Natural killer cell (primary cell): ENCODE measurements at regions not wholly inside any gene's neighbourhood (a gene's known extent, or its start where the extent isn't known, plus 50 kb on each side); places are given as distances from the start of the nearest gene placed in this dataset.

Source experiments
- ATAC-seq, 3 donors: fragments of 150-1000 bp in 2 of 3; fragments of 200-7000 bp in 1 of 3; cut with Tn5 transposase; 1 replicate in 1 of 3; 2 replicates in 2 of 3; pipeline ENCODE4 v1.10.0; 2021; ENCODE audit warnings: mild to moderate bottlenecking in 2 of 3, moderate library complexity in 2 of 3
- DNase-seq, 2 donors: peaks; one replicate each; pipeline versions ENCODE4 v3.0.0 to v3.0.0-alpha.2; 2013 to 2021; ENCODE audit warnings: mixed read lengths in 1 of 2
- H3K27ac ChIP-seq: one replicate; pipeline ENCODE4 v1.5.1; 2013; ENCODE audit warnings: mild to moderate bottlenecking, low read length
- H3K27me3 ChIP-seq: one replicate; pipeline ENCODE4 v1.6.1; 2013; ENCODE audit warnings: low read length; ENCODE audit not compliant: control insufficient read depth, insufficient read depth
- H3K36me3 ChIP-seq: one replicate; pipeline ENCODE4 v1.6.1; 2013; ENCODE audit warnings: low read length; ENCODE audit not compliant: control insufficient read depth, insufficient read depth
- H3K4me1 ChIP-seq: one replicate; pipeline ENCODE4 v1.6.1; 2013; ENCODE audit warnings: low read length; ENCODE audit not compliant: control insufficient read depth, insufficient read depth
- H3K4me3 ChIP-seq: one replicate; pipeline ENCODE4 v1.5.1; 2013; ENCODE audit warnings: low read length
- H3K9me3 ChIP-seq: one replicate; pipeline ENCODE4 v1.6.1; 2013; ENCODE audit warnings: low read length; ENCODE audit not compliant: control insufficient read depth, insufficient read depth
- H3K27ac Mint-ChIP-seq, 2 donors: one replicate each; pipeline ENCODE4 v1.8.0; 2022; ENCODE audit warnings: mild to moderate bottlenecking in 2 of 2, mixed read lengths in 2 of 2, moderate library complexity in 1 of 2
- H3K27me3 Mint-ChIP-seq, 2 donors: one replicate each; pipeline ENCODE4 v1.8.0; 2022; ENCODE audit warnings: low read depth in 2 of 2, mixed read lengths in 2 of 2
- H3K36me3 Mint-ChIP-seq: one replicate; pipeline ENCODE4 v1.8.0; 2022; ENCODE audit warnings: mixed read lengths
- H3K4me1 Mint-ChIP-seq, 2 donors: one replicate each; pipeline ENCODE4 v1.8.0; 2022; ENCODE audit warnings: mixed read lengths in 2 of 2
- H3K4me3 Mint-ChIP-seq: one replicate; pipeline ENCODE4 v1.8.0; 2022; ENCODE audit warnings: mild to moderate bottlenecking, moderate library complexity, mixed read lengths
- H3K9me3 Mint-ChIP-seq, 2 donors: one replicate each; pipeline ENCODE4 v1.8.0; 2022; ENCODE audit warnings: mixed read lengths in 2 of 2
- WGBS: methylation state at CpG from one replicate; pipeline ENCODE4 v1.1.7; 2013; ENCODE audit warnings: missing lambda C conversion rate; ENCODE audit not compliant: insufficient coverage; 5-methylcytosine and 5-hydroxymethylcytosine counted together
- intact Hi-C: fragments of 100-400 bp; cut with micrococcal nuclease; formaldehyde crosslinking; loops from one replicate; pipeline ENCODE4 v1.14.2; 2022
- TF ChIP-seq, protein P1 (sequence below): fragments of 200-600 bp; IDR thresholded peaks from one replicate; pipeline ENCODE4 v1.8.0; 2022; ENCODE audit warnings: antibody characterized with exemption

DNA sequence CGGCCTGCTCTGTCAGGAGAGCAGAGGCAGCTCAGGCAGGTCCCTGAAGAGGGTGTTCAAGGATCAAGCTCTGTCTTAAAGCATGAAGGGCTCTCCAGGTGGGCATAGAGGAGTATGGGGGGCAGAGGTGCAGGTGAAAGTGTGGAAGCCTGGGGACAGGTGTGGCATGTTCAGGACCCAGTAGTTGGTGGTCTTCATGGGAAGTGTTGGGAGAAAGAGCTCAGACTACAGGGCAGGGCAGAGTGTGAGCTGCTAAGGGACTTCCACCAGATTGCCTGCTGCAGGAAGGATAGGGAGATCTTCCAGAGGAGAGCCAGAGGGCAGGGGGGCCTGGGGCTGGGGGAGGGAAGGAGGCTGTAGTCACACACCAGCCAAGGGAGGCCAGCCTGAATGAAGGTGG lies 156.5 kb upstream of the GDF10 start:
- Mint-ChIP-seq H3K27ac (no peak overlapping the region), H3K4me1 (no peaks in the 10 kb centered on the region), H3K27me3 (peaks cover 0 to 5% of the 10 kb centered on the region in 2 donors), H3K9me3 (no peaks in the 10 kb centered on the region), H3K36me3 (no peaks in the 10 kb centered on the region), H3K4me3 (no peak overlapping the region)
- intact Hi-C loops, result no loop called here
- TF ChIP-seq, protein P1, sequence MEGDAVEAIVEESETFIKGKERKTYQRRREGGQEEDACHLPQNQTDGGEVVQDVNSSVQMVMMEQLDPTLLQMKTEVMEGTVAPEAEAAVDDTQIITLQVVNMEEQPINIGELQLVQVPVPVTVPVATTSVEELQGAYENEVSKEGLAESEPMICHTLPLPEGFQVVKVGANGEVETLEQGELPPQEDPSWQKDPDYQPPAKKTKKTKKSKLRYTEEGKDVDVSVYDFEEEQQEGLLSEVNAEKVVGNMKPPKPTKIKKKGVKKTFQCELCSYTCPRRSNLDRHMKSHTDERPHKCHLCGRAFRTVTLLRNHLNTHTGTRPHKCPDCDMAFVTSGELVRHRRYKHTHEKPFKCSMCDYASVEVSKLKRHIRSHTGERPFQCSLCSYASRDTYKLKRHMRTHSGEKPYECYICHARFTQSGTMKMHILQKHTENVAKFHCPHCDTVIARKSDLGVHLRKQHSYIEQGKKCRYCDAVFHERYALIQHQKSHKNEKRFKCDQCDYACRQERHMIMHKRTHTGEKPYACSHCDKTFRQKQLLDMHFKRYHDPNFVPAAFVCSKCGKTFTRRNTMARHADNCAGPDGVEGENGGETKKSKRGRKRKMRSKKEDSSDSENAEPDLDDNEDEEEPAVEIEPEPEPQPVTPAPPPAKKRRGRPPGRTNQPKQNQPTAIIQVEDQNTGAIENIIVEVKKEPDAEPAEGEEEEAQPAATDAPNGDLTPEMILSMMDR, result no peak
- ATAC-seq (no peak), DNase-seq (no peak)
- WGBS, result 83% methylated on average over 1 of the region's 1 CpG
- Histone ChIP-seq H3K36me3 (no peaks in the 10 kb centered on the region), H3K4me3 (no peak overlapping the region), H3K27me3 (no peaks in the 10 kb centered on the region), H3K4me1 (no peaks in the 10 kb centered on the region), H3K27ac (no peak overlapping the region), H3K9me3 (no peaks in the 10 kb centered on the region)

DNA sequence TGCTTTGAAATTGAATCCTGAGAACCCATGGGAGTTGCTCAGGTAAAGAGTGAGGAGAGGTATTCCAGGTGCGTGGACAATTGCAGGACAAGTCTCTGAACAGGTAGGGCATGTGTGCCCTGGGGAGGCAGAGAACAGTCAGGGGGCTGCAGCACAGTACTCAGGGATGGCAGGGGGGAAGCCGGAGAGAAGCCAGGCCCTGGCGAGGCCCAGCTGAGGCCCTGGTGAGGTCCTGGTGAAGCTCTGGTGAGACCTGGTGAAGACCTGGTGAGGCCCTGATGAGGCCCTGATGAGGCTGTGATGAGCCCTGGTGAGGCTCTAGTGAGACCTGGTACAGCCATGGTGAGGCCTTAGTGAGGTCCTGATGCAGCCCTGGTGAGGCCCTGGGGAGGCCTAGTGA lies 155.5 kb upstream of the GDF10 start:
- H3K4me3 Mint-ChIP-seq, result no peak overlapping the region
- WGBS, result 91% methylated on average over 3 of the region's 3 CpGs
- TF ChIP-seq, protein P1, result no peak

DNA sequence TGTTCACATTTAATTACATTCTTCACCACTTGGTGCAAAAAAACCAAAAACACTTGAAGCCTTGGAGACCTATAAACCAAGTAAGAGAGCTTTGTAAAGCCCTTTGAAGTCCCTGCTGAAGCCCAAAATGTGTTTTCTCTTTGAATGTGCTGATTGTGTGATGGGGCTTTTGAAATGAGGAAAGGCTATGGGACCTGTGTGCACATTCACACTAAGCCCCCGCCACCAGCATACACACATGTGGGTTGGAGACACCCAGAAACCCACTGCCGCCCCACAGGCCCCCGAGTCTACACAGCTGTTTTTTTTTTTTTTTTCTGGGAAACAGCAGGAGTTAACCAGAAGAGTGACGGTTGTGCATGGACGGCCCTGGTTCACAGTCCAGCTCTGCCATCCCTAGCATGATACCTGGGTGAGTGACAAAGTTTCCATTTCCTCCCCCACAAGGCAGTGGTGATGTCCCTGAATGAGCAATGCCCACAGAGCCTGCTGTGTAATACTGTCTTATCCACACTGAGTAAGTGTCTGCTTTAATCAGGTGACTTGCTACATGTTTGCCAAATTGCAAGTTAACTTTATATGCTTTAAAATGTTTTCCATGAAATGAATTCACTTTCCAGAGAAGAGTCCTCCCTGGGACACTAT lies 154.6 kb upstream of the GDF10 start:
- intact Hi-C loops, result no loop called here
- DNase-seq (no peak), ATAC-seq (no peak)
- 66% methylated on average over 5 of the region's 5 CpGs for WGBS
- Histone ChIP-seq H3K4me3 (no peak overlapping the region), H3K9me3 (no peaks in the 10 kb centered on the region), H3K4me1 (no peaks in the 10 kb centered on the region), H3K27me3 (no peaks in the 10 kb centered on the region), H3K27ac (no peak overlapping the region), H3K36me3 (no peaks in the 10 kb centered on the region)
- H3K4me1 Mint-ChIP-seq, result no peaks in the 10 kb centered on the region
- TF ChIP-seq, protein P1, result no peak
- no peaks in the 10 kb centered on the region for H3K9me3 Mint-ChIP-seq
- H3K27me3 Mint-ChIP-seq, result peaks cover 0 to 12% of the 10 kb centered on the region in 2 donors
- H3K36me3 Mint-ChIP-seq, result no peaks in the 10 kb centered on the region
- H3K27ac Mint-ChIP-seq, result no peak overlapping the region
- no peak overlapping the region for H3K4me3 Mint-ChIP-seq

More for the DNA sequence above, 155.5 kb upstream of the GDF10 start:
- intact Hi-C loops, result no loop called here
- Histone ChIP-seq H3K4me3 (no peak overlapping the region), H3K4me1 (no peaks in the 10 kb centered on the region), H3K9me3 (no peaks in the 10 kb centered on the region), H3K27me3 (no peaks in the 10 kb centered on the region), H3K36me3 (no peaks in the 10 kb centered on the region), H3K27ac (no peak overlapping the region)
- peaks cover 0 to 5% of the 10 kb centered on the region in 2 donors for H3K27me3 Mint-ChIP-seq
- no peak for DNase-seq
- no peak for ATAC-seq
- H3K27ac Mint-ChIP-seq, result no peak overlapping the region
- no peaks in the 10 kb centered on the region for H3K9me3 Mint-ChIP-seq
- H3K36me3 Mint-ChIP-seq, result no peaks in the 10 kb centered on the region
- H3K4me1 Mint-ChIP-seq, result no peaks in the 10 kb centered on the region

DNA sequence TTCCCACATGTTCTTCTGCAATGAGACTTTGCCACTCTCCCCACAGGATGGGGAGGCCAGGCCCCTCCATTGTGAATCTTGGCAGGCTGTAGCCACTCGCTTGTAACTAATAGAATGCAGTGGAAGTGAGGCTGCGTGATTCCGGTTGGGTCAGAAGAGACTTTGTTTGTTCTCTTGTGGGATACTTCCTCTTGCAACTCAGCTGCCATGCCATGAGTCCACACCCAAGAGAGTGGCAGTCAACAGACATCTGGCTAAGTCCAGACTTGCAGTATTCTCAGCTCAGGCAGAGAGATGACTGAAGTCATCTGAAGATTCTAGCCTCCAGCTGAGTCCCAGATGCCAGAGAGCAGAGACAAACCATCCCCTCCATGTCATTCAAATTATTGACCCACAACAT lies 153.4 kb upstream of the GDF10 start:
- Mint-ChIP-seq H3K9me3 (no peaks in the 10 kb centered on the region), H3K4me1 (no peaks in the 10 kb centered on the region), H3K27me3 (peaks cover 0 to 12% of the 10 kb centered on the region in 2 donors), H3K36me3 (no peaks in the 10 kb centered on the region), H3K4me3 (no peak overlapping the region), H3K27ac (no peak overlapping the region)
- no peaks in the 10 kb centered on the region for H3K4me1 ChIP-seq
- 92% methylated on average over 3 of the region's 3 CpGs for WGBS
- TF ChIP-seq, protein P1, result no peak
- no peak overlapping the region for H3K4me3 ChIP-seq
- no peaks in the 10 kb centered on the region for H3K36me3 ChIP-seq
- no peak for ATAC-seq
- no peak overlapping the region for H3K27ac ChIP-seq
- intact Hi-C loops, result no loop called here
- no peak for DNase-seq
- H3K9me3 ChIP-seq, result no peaks in the 10 kb centered on the region
- H3K27me3 ChIP-seq, result no peaks in the 10 kb centered on the region
